ENCODE measurements at regions not wholly inside any gene's neighbourhood (a gene's known extent, or its start where the extent isn't known, plus 50 kb on each side); places are given as distances from the start of the nearest gene placed in this dataset.

DNA sequence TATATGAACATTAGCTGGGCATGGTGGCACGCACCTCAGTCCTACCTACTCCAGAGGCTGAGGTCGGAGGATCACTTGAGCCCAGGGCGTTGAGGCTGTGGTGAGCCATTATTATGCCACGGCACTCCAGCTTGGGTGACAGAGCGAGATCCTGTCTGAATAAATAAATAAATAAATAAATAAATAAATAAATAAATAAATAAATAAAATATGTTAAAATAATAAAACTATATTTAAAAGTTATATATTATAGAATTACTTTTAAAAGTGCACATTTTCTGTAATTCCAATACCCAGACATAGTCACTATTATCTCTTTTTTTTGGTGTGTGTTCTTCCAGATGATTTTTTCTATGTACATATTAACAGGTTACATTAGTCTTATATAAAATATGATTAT is 382.0 kb upstream of the ROBO2 start:
- no peak overlapping the region for H3K27ac ChIP-seq
- H3K27me3 ChIP-seq: no peaks in the 10 kb centered on the region
- intact Hi-C loops (cut with DNase I): no loop called here
- ATAC-seq: no peak
- H3K4me1 ChIP-seq: no peaks in the 10 kb centered on the region
- no peaks in the 10 kb centered on the region for H3K9me3 ChIP-seq
- no peak for DNase-seq
- TF ChIP-seq, protein P1, sequence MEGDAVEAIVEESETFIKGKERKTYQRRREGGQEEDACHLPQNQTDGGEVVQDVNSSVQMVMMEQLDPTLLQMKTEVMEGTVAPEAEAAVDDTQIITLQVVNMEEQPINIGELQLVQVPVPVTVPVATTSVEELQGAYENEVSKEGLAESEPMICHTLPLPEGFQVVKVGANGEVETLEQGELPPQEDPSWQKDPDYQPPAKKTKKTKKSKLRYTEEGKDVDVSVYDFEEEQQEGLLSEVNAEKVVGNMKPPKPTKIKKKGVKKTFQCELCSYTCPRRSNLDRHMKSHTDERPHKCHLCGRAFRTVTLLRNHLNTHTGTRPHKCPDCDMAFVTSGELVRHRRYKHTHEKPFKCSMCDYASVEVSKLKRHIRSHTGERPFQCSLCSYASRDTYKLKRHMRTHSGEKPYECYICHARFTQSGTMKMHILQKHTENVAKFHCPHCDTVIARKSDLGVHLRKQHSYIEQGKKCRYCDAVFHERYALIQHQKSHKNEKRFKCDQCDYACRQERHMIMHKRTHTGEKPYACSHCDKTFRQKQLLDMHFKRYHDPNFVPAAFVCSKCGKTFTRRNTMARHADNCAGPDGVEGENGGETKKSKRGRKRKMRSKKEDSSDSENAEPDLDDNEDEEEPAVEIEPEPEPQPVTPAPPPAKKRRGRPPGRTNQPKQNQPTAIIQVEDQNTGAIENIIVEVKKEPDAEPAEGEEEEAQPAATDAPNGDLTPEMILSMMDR (IDR thresholded peaks at IDR 0.05): no peak
- no peaks in the 10 kb centered on the region for H3K36me3 ChIP-seq
- H3K4me3 ChIP-seq: no peak overlapping the region

DNA sequence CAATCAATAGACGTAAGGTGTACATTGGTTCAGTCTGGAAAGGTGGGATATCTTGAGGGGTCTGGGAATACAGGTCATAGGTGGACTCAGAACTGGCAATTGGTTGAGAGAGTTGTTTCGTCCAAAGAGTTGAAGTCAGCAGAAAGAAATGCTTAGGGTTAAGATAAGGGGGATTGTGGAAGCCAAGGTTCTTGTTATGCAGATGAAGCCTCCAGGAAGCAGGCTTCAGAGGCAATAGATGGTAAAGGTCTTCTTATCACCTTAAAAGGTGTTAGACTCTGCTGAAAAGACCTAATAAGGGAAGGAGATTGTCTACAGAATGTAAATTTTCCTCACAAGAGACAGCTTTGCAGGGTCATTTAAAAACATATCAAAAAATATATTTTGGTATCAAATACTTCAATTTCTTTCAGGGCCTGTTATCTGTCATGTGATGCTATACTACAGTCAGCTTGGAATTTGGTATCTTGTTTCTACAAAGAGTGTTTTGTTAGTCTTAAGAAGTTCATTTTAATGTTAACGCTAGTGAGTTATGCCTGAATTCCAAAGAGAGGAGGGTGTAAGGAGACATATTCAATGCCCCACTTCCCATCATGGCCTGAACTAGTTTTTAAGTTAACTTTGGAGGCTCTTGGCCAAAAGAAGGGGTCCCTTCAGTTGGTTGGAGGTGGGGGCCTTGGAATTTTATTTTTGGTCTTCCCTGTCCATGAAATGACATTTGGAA is 378.2 kb upstream of the ROBO2 start:
- no peaks in the 10 kb centered on the region for H3K4me1 ChIP-seq
- no peak overlapping the region for H3K27ac ChIP-seq
- DNase-seq (no peak), ATAC-seq (no peak)
- intact Hi-C loops (cut with DNase I): no loop called here
- H3K36me3 ChIP-seq: no peaks in the 10 kb centered on the region
- H3K4me3 ChIP-seq: no peak overlapping the region
- H3K9me3 ChIP-seq: no peaks in the 10 kb centered on the region
- TF ChIP-seq, protein P1 (IDR thresholded peaks at IDR 0.05): no peak
- no peaks in the 10 kb centered on the region for H3K27me3 ChIP-seq

DNA sequence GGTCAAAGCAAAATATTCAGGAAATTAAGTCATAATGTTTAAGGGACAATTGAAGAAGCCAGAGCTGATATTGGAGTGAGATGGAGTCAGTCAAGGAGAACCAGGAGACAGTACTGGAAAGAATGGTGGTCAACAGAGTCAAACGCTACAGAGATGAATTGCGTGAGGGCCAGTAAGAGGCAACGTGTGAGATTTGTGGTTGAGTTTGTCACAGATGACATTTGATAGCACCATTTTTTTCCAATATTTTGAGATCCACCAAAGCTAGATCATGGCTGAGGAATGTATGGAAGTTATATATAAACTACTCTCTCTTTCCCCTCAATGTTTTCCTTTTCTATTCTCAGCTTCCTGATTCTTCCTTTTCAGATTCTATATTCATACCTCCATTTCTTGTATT is 375.1 kb upstream of the ROBO2 start:
- Histone ChIP-seq H3K9me3 (no peaks in the 10 kb centered on the region), H3K4me1 (no peaks in the 10 kb centered on the region), H3K27ac (no peak overlapping the region), H3K27me3 (no peaks in the 10 kb centered on the region), H3K4me3 (no peak overlapping the region), H3K36me3 (no peaks in the 10 kb centered on the region)
- intact Hi-C loops (cut with DNase I): no loop called here
- ATAC-seq (no peak), DNase-seq (no peak)
- TF ChIP-seq, protein P1 (IDR thresholded peaks at IDR 0.05): no peak

DNA sequence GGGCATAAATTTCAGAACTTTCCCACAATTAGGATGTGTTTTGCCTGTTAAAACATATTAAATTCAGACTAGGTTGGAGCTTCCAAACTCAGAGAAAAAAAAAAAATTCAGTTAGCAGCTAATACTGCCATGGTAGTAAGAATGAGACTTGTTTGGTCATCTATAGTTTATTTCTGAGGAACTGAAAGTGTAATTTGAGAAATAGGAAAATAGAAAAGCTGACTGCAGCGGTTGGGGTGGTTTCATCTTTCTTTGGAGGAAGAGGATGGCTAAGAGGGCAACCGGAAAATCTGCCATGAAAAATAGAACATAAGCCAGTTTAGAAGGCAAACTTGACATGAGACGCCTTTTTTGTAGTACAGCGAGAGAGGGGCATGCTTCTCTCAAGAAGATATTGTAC is 371.2 kb upstream of the ROBO2 start:
- H3K27ac ChIP-seq: no peak overlapping the region
- intact Hi-C loops (cut with DNase I): no loop called here
- H3K4me3 ChIP-seq: no peak overlapping the region
- H3K4me1 ChIP-seq: no peaks in the 10 kb centered on the region
- no peaks in the 10 kb centered on the region for H3K9me3 ChIP-seq
- H3K27me3 ChIP-seq: no peaks in the 10 kb centered on the region
- DNase-seq: no peak
- no peak for ATAC-seq
- no peaks in the 10 kb centered on the region for H3K36me3 ChIP-seq
- TF ChIP-seq, protein P1 (IDR thresholded peaks at IDR 0.05): no peak

DNA sequence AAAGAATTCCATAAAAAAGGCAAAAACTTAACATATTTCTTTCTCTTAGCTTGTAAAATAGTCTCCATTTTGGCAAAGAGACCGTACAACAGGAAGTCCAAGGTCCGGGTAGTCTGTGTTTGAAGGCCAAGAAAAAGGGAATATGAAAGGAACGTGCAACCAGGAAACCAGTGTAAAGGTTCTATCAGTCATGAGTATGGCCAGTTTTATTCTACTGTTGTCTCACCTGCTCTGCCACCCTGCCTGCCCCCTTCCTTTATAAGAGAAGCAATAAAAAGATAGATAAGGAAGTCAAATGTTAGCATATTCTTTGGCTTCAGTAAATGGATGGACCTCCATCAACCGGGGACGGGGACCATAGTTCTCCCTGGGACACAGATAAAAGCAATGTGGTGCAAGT is 370.6 kb upstream of the ROBO2 start:
- DNase-seq (no peak), ATAC-seq (no peak)
- Histone ChIP-seq H3K27me3 (no peaks in the 10 kb centered on the region), H3K27ac (no peak overlapping the region), H3K4me3 (no peak overlapping the region), H3K9me3 (no peaks in the 10 kb centered on the region), H3K4me1 (no peaks in the 10 kb centered on the region), H3K36me3 (no peaks in the 10 kb centered on the region)
- TF ChIP-seq, protein P1 (IDR thresholded peaks at IDR 0.05): no peak
- intact Hi-C loops (cut with DNase I): no loop called here

DNA sequence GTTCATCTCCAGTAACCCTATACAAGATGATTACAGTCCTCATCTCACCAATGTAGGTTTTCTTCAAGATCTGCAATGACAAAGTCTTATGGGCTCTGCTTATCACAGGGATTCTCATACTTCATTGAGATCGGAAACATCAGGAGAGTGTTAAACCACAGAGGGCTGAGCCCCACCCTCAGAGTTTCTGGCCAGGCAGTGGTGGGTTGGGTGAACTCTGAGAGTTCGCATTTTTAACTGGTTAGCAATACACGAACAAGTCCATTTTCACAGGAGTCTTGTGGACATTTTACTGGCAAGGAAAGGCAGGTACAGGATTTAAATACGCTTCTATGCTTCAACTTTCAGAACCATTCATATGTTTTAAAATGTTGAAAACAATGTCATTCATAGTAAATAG is 366.7 kb upstream of the ROBO2 start:
- DNase-seq (no peak), ATAC-seq (no peak)
- Histone ChIP-seq H3K9me3 (no peaks in the 10 kb centered on the region), H3K27ac (no peak overlapping the region), H3K4me3 (no peak overlapping the region), H3K4me1 (no peaks in the 10 kb centered on the region), H3K36me3 (no peaks in the 10 kb centered on the region), H3K27me3 (no peaks in the 10 kb centered on the region)
- intact Hi-C loops (cut with DNase I): no loop called here
- TF ChIP-seq, protein P1 (IDR thresholded peaks at IDR 0.05): no peak
